ENCODE measurements at regions not wholly inside any gene's neighbourhood (a gene's known extent, or its start where the extent isn't known, plus 50 kb on each side); places are given as distances from the start of the nearest gene placed in this dataset.

- TF ChIP-seq ZBTB40 (IDR thresholded peaks at IDR 0.05) (no peak), ZBTB40 (CRISPR knock-in tag; IDR thresholded peaks at IDR 0.05) (no peak), LEF1 (IDR thresholded peaks at IDR 0.05) (no peak), RBM17 (IDR thresholded peaks at IDR 0.05; ENCODE audit: borderline replicate concordance, low read depth, low read length) (no peak)
Observed at GRCh38 chr13:68988176-68988575, 1119.5 kb upstream of the ATXN8OS start (continued).

Measured in K562 (cell line).